Mucosa of rectum (tissue), 2 donors: ENCODE measurements at regions not wholly inside any gene's neighbourhood (a gene's known extent, or its start where the extent isn't known, plus 50 kb on each side); places are given as distances from the start of the nearest gene placed in this dataset.

Experiments used
- H3K27ac ChIP-seq, 2 donors: one replicate each; pipeline ENCODE4 v1.7.0; 2013; ENCODE audit warnings: inconsistent platforms in 2 of 2, low read depth in 2 of 2, low read length in 2 of 2
- H3K27me3 ChIP-seq, 2 donors: one replicate each; pipeline ENCODE4 v1.7.0; 2013; ENCODE audit warnings: low read length in 2 of 2; ENCODE audit not compliant: control insufficient read depth in 2 of 2, insufficient read depth in 2 of 2
- H3K36me3 ChIP-seq, 2 donors: one replicate each; pipeline ENCODE4 v1.7.0; 2013; ENCODE audit warnings: low read length in 2 of 2; ENCODE audit not compliant: control insufficient read depth in 2 of 2, insufficient read depth in 2 of 2
- H3K4me1 ChIP-seq, 2 donors: one replicate each; pipeline ENCODE4 v1.7.0; 2013; ENCODE audit warnings: low read length in 2 of 2, mild to moderate bottlenecking in 1 of 2; ENCODE audit not compliant: control insufficient read depth in 2 of 2, insufficient read depth in 2 of 2
- H3K4me3 ChIP-seq, 2 donors: one replicate each; pipeline ENCODE4 v1.7.0; 2013; ENCODE audit warnings: low read length in 2 of 2
- H3K9ac ChIP-seq, 2 donors: one replicate each; pipeline ENCODE4 v1.7.0; 2013; ENCODE audit warnings: low read length in 2 of 2, low read depth in 1 of 2, mild to moderate bottlenecking in 1 of 2
- H3K9me3 ChIP-seq, 2 donors: one replicate each; pipeline ENCODE4 v1.7.0; 2013; ENCODE audit warnings: low read length in 2 of 2; ENCODE audit not compliant: control insufficient read depth in 2 of 2
- donor health status: healthy.
- donor health status: Normal muscosa, but diverticular disease.

GRCh38 chr19:5237939-5238480 lies 102.6 kb downstream of the PTPRS start:
- Histone ChIP-seq H3K9me3 (no peaks in the 10 kb centered on the region), H3K4me3 (no peak overlapping the region), H3K27me3 (no peaks in the 10 kb centered on the region), H3K4me1 (no peaks in the 10 kb centered on the region), H3K9ac (no peak overlapping the region), H3K36me3 (no peaks in the 10 kb centered on the region), H3K27ac (no peak overlapping the region)

GRCh38 chr19:5237190-5237780 lies 103.3 kb downstream of the PTPRS start:
- H3K4me1 ChIP-seq = no peaks in the 10 kb centered on the region
- H3K9me3 ChIP-seq = no peaks in the 10 kb centered on the region
- no peaks in the 10 kb centered on the region for H3K36me3 ChIP-seq
- no peak overlapping the region for H3K4me3 ChIP-seq
- no peak overlapping the region for H3K9ac ChIP-seq
- no peaks in the 10 kb centered on the region for H3K27me3 ChIP-seq
- H3K27ac ChIP-seq = no peak overlapping the region

GRCh38 chr19:5235458-5236219 lies 105.0 kb downstream of the PTPRS start:
- H3K36me3 ChIP-seq = no peaks in the 10 kb centered on the region

GRCh38 chr19:5234412-5234811 lies 106.2 kb downstream of the PTPRS start:
- no peaks in the 10 kb centered on the region for H3K36me3 ChIP-seq
- H3K4me3 ChIP-seq = no peak overlapping the region
- H3K27ac ChIP-seq = no peak overlapping the region
- no peaks in the 10 kb centered on the region for H3K9me3 ChIP-seq
- H3K4me1 ChIP-seq = no peaks in the 10 kb centered on the region
- no peak overlapping the region for H3K9ac ChIP-seq
- no peaks in the 10 kb centered on the region for H3K27me3 ChIP-seq

More at GRCh38 chr19:5235458-5236219, 105.0 kb downstream of the PTPRS start:
- Histone ChIP-seq H3K4me1 (no peaks in the 10 kb centered on the region), H3K9me3 (no peaks in the 10 kb centered on the region), H3K27me3 (no peaks in the 10 kb centered on the region), H3K4me3 (no peak overlapping the region), H3K27ac (no peak overlapping the region), H3K9ac (no peak overlapping the region)

GRCh38 chr19:5232798-5233505 lies 107.7 kb downstream of the PTPRS start:
- H3K27me3 ChIP-seq = peaks cover 0 to 2% of the 10 kb centered on the region in 2 donors
- no peaks in the 10 kb centered on the region for H3K9me3 ChIP-seq
- H3K9ac ChIP-seq = no peak overlapping the region
- no peak overlapping the region for H3K27ac ChIP-seq
- H3K4me1 ChIP-seq = no peaks in the 10 kb centered on the region
- H3K36me3 ChIP-seq = no peaks in the 10 kb centered on the region
- no peak overlapping the region for H3K4me3 ChIP-seq

GRCh38 chr19:5231857-5232678 lies 108.5 kb downstream of the PTPRS start:
- H3K4me3 ChIP-seq = no peak overlapping the region
- no peaks in the 10 kb centered on the region for H3K36me3 ChIP-seq
- H3K9ac ChIP-seq = no peak overlapping the region
- H3K9me3 ChIP-seq = no peaks in the 10 kb centered on the region
- H3K4me1 ChIP-seq = no peaks in the 10 kb centered on the region
- peaks cover 0 to 2% of the 10 kb centered on the region in 2 donors for H3K27me3 ChIP-seq
- H3K27ac ChIP-seq = no peak overlapping the region

GRCh38 chr19:5230730-5231555 lies 109.7 kb downstream of the PTPRS start:
- H3K4me3 ChIP-seq = no peak overlapping the region
- no peak overlapping the region for H3K9ac ChIP-seq
- no peaks in the 10 kb centered on the region for H3K9me3 ChIP-seq
- no peaks in the 10 kb centered on the region for H3K4me1 ChIP-seq
- H3K27ac ChIP-seq = no peak overlapping the region
- H3K27me3 ChIP-seq = peaks cover 0 to 2% of the 10 kb centered on the region in 2 donors
- no peaks in the 10 kb centered on the region for H3K36me3 ChIP-seq

GRCh38 chr19:5229778-5230335 lies 110.8 kb downstream of the PTPRS start:
- no peaks in the 10 kb centered on the region for H3K36me3 ChIP-seq
- no peak overlapping the region for H3K4me3 ChIP-seq
- H3K27me3 ChIP-seq = peaks cover 0 to 2% of the 10 kb centered on the region in 2 donors
- no peak overlapping the region for H3K9ac ChIP-seq
- no peaks in the 10 kb centered on the region for H3K9me3 ChIP-seq
- no peak overlapping the region for H3K27ac ChIP-seq
- H3K4me1 ChIP-seq = no peaks in the 10 kb centered on the region
